H9 (cell line): ENCODE measurements at regions not wholly inside any gene's neighbourhood (a gene's known extent, or its start where the extent isn't known, plus 50 kb on each side); places are given as distances from the start of the nearest gene placed in this dataset.

Experiments
- DNase-seq: peaks from one replicate; pipeline ENCODE4 v3.0.0-alpha.2; 2017
- H2AFZ ChIP-seq: one replicate; pipeline ENCODE4 v1.6.1; 2013; ENCODE audit warnings: mild to moderate bottlenecking, low read length, control low read depth, moderate library complexity
- H2AK5ac ChIP-seq: 2 replicates; pipeline ENCODE4 v1.6.1; 2013; ENCODE audit warnings: low read length, control low read depth, mixed read lengths; ENCODE audit not compliant: insufficient read length
- H2BK120ac ChIP-seq: one replicate; pipeline ENCODE4 v1.6.1; 2013; ENCODE audit warnings: low read depth, mild to moderate bottlenecking, low read length, control low read depth, inconsistent platforms; ENCODE audit not compliant: poor library complexity, severe bottlenecking
- H2BK12ac ChIP-seq: 2 replicates; pipeline ENCODE4 v1.6.1; 2013; ENCODE audit warnings: low read length, control low read depth, mixed read lengths, low read depth; ENCODE audit not compliant: insufficient read length
- H2BK15ac ChIP-seq: 2 replicates; pipeline ENCODE4 v1.6.1; 2013; ENCODE audit warnings: low read depth, low read length, control low read depth
- H2BK20ac ChIP-seq: one replicate; pipeline ENCODE4 v1.6.1; 2013; ENCODE audit warnings: low read depth, mild to moderate bottlenecking, low read length, control low read depth, inconsistent platforms; ENCODE audit not compliant: poor library complexity, severe bottlenecking
- H2BK5ac ChIP-seq: 2 replicates; pipeline ENCODE4 v1.6.1; 2013; ENCODE audit warnings: low read length, control low read depth, mixed read lengths; ENCODE audit not compliant: insufficient read length
- H3K14ac ChIP-seq: 2 replicates; pipeline ENCODE4 v1.6.1; 2013; ENCODE audit warnings: low read length, control low read depth; ENCODE audit not compliant: insufficient read depth
- H3K18ac ChIP-seq: 2 replicates; pipeline ENCODE4 v1.6.1; 2013; ENCODE audit warnings: low read depth, mild to moderate bottlenecking, mixed read lengths, low read length, control low read depth; ENCODE audit not compliant: insufficient read length
- H3K23ac ChIP-seq: 2 replicates; pipeline ENCODE4 v1.6.1; 2013; ENCODE audit warnings: low read length, control low read depth, mixed read lengths, low read depth; ENCODE audit not compliant: insufficient read length
- H3K23me2 ChIP-seq: 2 replicates; pipeline ENCODE4 v1.6.1; 2013; ENCODE audit warnings: low read depth, mild to moderate bottlenecking, mixed read lengths, low read length, control low read depth; ENCODE audit not compliant: insufficient read length, poor library complexity, severe bottlenecking
- H3K27ac ChIP-seq: 2 replicates; pipeline ENCODE4 v1.5.1; 2013; ENCODE audit warnings: low read length, control low read depth, mixed read lengths, low read depth; ENCODE audit not compliant: insufficient read length
- H3K27me3 ChIP-seq: 2 replicates; pipeline ENCODE4 v1.6.1; 2013; ENCODE audit warnings: low read length, control low read depth, inconsistent platforms; ENCODE audit not compliant: insufficient read depth
- H3K4ac ChIP-seq: 2 replicates; pipeline ENCODE4 v1.6.1; 2013; ENCODE audit warnings: low read depth, mild to moderate bottlenecking, control low read depth, inconsistent platforms, low read length, moderate library complexity
- H3K4me1 ChIP-seq: 2 replicates; pipeline ENCODE4 v1.6.1; 2013; ENCODE audit warnings: low read length, control low read depth, inconsistent platforms; ENCODE audit not compliant: insufficient read depth
- H3K4me2 ChIP-seq: 2 replicates; pipeline ENCODE4 v1.6.1; 2013; ENCODE audit warnings: low read length, control low read depth, mixed read lengths; ENCODE audit not compliant: insufficient read length, insufficient read depth
- H3K56ac ChIP-seq: 2 replicates; pipeline ENCODE4 v1.6.1; 2013; ENCODE audit warnings: low read depth, mild to moderate bottlenecking, mixed read lengths, low read length, control low read depth; ENCODE audit not compliant: insufficient read length
- H3K79me1 ChIP-seq: 2 replicates; pipeline ENCODE4 v1.6.1; 2013; ENCODE audit warnings: low read depth, mild to moderate bottlenecking, moderate library complexity, low read length, control low read depth, inconsistent platforms; ENCODE audit not compliant: insufficient read depth, poor library complexity, severe bottlenecking
- H3K79me2 ChIP-seq: 2 replicates; pipeline ENCODE4 v1.6.1; 2013; ENCODE audit warnings: low read length, control low read depth, inconsistent platforms; ENCODE audit not compliant: insufficient read depth
- H3K9ac ChIP-seq: 2 replicates; pipeline ENCODE4 v1.6.1; 2013; ENCODE audit warnings: low read length, control low read depth, mixed read lengths; ENCODE audit not compliant: insufficient read length; ENCODE audit errors: extremely low read depth
- H3K9me3 ChIP-seq: one replicate; pipeline ENCODE4 v1.6.1; 2013; ENCODE audit warnings: low read depth, low read length, inconsistent platforms; ENCODE audit not compliant: control insufficient read depth
- H3T11ph ChIP-seq: one replicate; pipeline ENCODE4 v1.6.1; 2013; ENCODE audit warnings: mild to moderate bottlenecking, low read length, control low read depth, inconsistent platforms
- H4K20me1 ChIP-seq: one replicate; pipeline ENCODE4 v1.6.1; 2013; ENCODE audit not compliant: control insufficient read depth, insufficient read length, insufficient read depth
- H4K5ac ChIP-seq: 2 replicates; pipeline ENCODE4 v1.6.1; 2013; ENCODE audit warnings: low read depth, mild to moderate bottlenecking, mixed read lengths, low read length, control low read depth; ENCODE audit not compliant: insufficient read length
- H4K8ac ChIP-seq: replicated peaks from 2 replicates; pipeline ENCODE4 v1.6.1; 2013; ENCODE audit warnings: low read length, control low read depth, mixed read lengths, low read depth; ENCODE audit not compliant: insufficient read length
- H4K91ac ChIP-seq: 2 replicates; pipeline ENCODE4 v1.6.1; 2013; ENCODE audit warnings: low read depth, mild to moderate bottlenecking, moderate library complexity, mixed read lengths, low read length, control low read depth; ENCODE audit not compliant: insufficient read length
- H3K27ac Mint-ChIP-seq, 3 experiments: 2 replicates in 2 of 3; 3 replicates in 1 of 3; pipeline ENCODE4 v1.8.0; 2020 to 2021; ENCODE audit warnings: mixed read lengths in 3 of 3, mild to moderate bottlenecking in 1 of 3, moderate library complexity in 1 of 3
- H3K27me3 Mint-ChIP-seq: 2 replicates; pipeline ENCODE4 v1.8.0; 2021; ENCODE audit warnings: low read depth, mild to moderate bottlenecking, moderate library complexity, mixed read lengths
- H3K36me3 Mint-ChIP-seq, 3 experiments: 2 replicates in 2 of 3; 3 replicates in 1 of 3; pipeline ENCODE4 v1.8.0; 2020 to 2021; ENCODE audit warnings: low read depth in 3 of 3, mixed read lengths in 3 of 3; ENCODE audit not compliant: insufficient read depth in 1 of 3
- H3K4me1 Mint-ChIP-seq, 2 experiments: 2 replicates each; pipeline ENCODE4 v1.8.0; 2020; ENCODE audit warnings: mixed read lengths in 2 of 2
- H3K4me3 Mint-ChIP-seq, 2 experiments: 2 replicates in 1 of 2; 3 replicates in 1 of 2; pipeline ENCODE4 v1.8.0; 2020 to 2021; ENCODE audit warnings: mild to moderate bottlenecking in 2 of 2, mixed read lengths in 2 of 2, moderate library complexity in 1 of 2
- H3K9me3 Mint-ChIP-seq, 2 experiments: 2 replicates in 1 of 2; 3 replicates in 1 of 2; pipeline ENCODE4 v1.8.0; 2020; ENCODE audit warnings: mild to moderate bottlenecking in 2 of 2, mixed read lengths in 2 of 2, moderate library complexity in 1 of 2
- CTCF ChIP-seq: fragments of 200-600 bp; sonication (generic); conservative IDR thresholded peaks from 3 replicates; pipeline ENCODE4 v1.8.0; 2021; ENCODE audit warnings: antibody characterized with exemption, mild to moderate bottlenecking
- WGBS: extraction: QIAGEN DNeasy Blood & Tissue Kit; methylation state at CpG from one replicate; pipeline ENCODE4 v1.1.7; 2013; ENCODE audit warnings: missing lambda C conversion rate, low lambda C conversion rate, mixed read lengths; ENCODE audit not compliant: insufficient read length; ENCODE audit errors: extremely low coverage; 5-methylcytosine and 5-hydroxymethylcytosine counted together

- Mint-ChIP-seq H3K4me3 (no peak overlapping the region), H3K27ac (no peak overlapping the region; a peak in 1 of 7 replicates)
These were observed 127.7 kb upstream of the EDNRB start for GRCh38 chr13:78046331-78046730.

More at GRCh38 chr13:78046331-78046730, 127.7 kb upstream of the EDNRB start:
- H3K56ac ChIP-seq: no peak overlapping the region
- H3K4me2 ChIP-seq: no peak overlapping the region
- no peak overlapping the region for H3K4ac ChIP-seq
- Mint-ChIP-seq H3K36me3 (peaks cover 0 to 5% (median 0%) of the 10 kb centered on the region in 3 experiments; a peak in 3 of 7 replicates), H3K9me3 (peaks cover 0 to 3% of the 10 kb centered on the region in 2 experiments; a peak in 3 of 5 replicates), H3K27me3 (no peaks in the 10 kb centered on the region), H3K4me1 (no peaks in the 10 kb centered on the region)
- H4K5ac ChIP-seq: no peak overlapping the region
- WGBS: no CpG with 5 or more reads among the region's 2 CpGs
- H2BK15ac ChIP-seq: no peak overlapping the region
- no peaks in the 10 kb centered on the region for H3K79me1 ChIP-seq
- DNase-seq: no peak
- no peaks in the 10 kb centered on the region for H3K27me3 ChIP-seq
- H3K14ac ChIP-seq: no peak overlapping the region
- H3K4me1 ChIP-seq: no peaks in the 10 kb centered on the region
- TF ChIP-seq CTCF: no peak
- no peaks in the 10 kb centered on the region for H3K23me2 ChIP-seq
- no peak overlapping the region for H4K8ac ChIP-seq
- no peak overlapping the region for H3K9ac ChIP-seq
- no peak overlapping the region for H2BK5ac ChIP-seq
- H4K91ac ChIP-seq: no peak overlapping the region
- no peak overlapping the region for H2BK20ac ChIP-seq
- no peaks in the 10 kb centered on the region for H4K20me1 ChIP-seq
- H2AFZ ChIP-seq: no peak overlapping the region
- H3K18ac ChIP-seq: no peak overlapping the region
- H3K27ac ChIP-seq: no peak overlapping the region
- H3K79me2 ChIP-seq: no peaks in the 10 kb centered on the region
- H3K9me3 ChIP-seq: no peaks in the 10 kb centered on the region
- no peak overlapping the region for H3T11ph ChIP-seq
- no peak overlapping the region for H2BK120ac ChIP-seq
- no peak overlapping the region for H2AK5ac ChIP-seq
- H2BK12ac ChIP-seq: no peak overlapping the region
- H3K23ac ChIP-seq: no peak overlapping the region
